HAP-1 (cell line): ENCODE measurements at regions not wholly inside any gene's neighbourhood (a gene's known extent, or its start where the extent isn't known, plus 50 kb on each side); places are given as distances from the start of the nearest gene placed in this dataset.
"Not testable (repeated sequence)": the region's sequence is repeated elsewhere in the genome, so short reads cannot be mapped to it uniquely, and the experiment has no call there.

ENCODE experiments used
- DNase-seq, 2 experiments: peaks; one replicate each; pipeline ENCODE4 v3.0.0-alpha.2; 2016 to 2020; ENCODE audit warnings: low spot score in 2 of 2
- H3K27me3 ChIP-seq: fragments of 250-450 bp; sonication (Bioruptor Pico); 2 replicates; pipeline ENCODE4 v1.5.1; 2020; ENCODE audit warnings: low read depth, mild to moderate bottlenecking, moderate library complexity
- H3K36me3 ChIP-seq: fragments of 250-450 bp; sonication (Bioruptor Pico); replicated peaks from 2 replicates; pipeline ENCODE4 v1.5.1; 2020; ENCODE audit warnings: mild to moderate bottlenecking
- H3K4me1 ChIP-seq: fragments of 250-450 bp; sonication (Bioruptor Pico); 2 replicates; pipeline ENCODE4 v1.5.1; 2020; ENCODE audit warnings: mild to moderate bottlenecking
- H3K4me3 ChIP-seq: fragments of 250-450 bp; sonication (Bioruptor Pico); 2 replicates; pipeline ENCODE4 v1.5.1; 2020; ENCODE audit warnings: mild to moderate bottlenecking, moderate library complexity
- H3K9me3 ChIP-seq: fragments of 250-450 bp; sonication (Bioruptor Pico); 2 replicates; pipeline ENCODE4 v1.5.1; 2020; ENCODE audit warnings: mild to moderate bottlenecking, moderate library complexity
- in situ Hi-C: fragments of 300-500 bp; cut with MboI; formaldehyde crosslinking; loops from 3 replicates; pipeline ENCODE4 v1.14.3; 2020; ENCODE audit warnings: low sequenced_read_pairs, inconsistent platforms, mixed read lengths

DNA sequence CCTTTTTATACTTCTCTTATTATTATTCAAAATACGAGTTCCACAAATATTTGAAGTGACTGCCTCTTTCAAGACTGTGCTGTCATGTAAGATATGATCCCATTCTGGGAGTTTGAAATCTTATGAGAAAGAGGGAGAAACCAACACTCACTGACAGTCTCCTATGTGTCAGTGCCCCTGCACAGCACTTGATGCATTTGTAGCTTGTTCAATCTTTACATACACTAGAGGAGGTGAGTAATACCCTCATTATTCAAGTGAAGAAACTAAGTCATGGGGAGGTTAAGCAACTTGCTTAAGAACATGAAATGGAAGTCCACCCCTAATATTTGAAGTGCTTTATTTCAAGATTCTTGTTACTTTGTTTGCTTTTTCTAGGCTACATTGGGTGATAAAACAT lies 459.5 kb upstream of the FANCL start:
- Histone ChIP-seq H3K36me3 (no peaks in the 10 kb centered on the region), H3K27me3 (peaks cover 5% of the 10 kb centered on the region), H3K4me1 (no peaks in the 10 kb centered on the region), H3K9me3 (no peaks in the 10 kb centered on the region), H3K4me3 (no peak overlapping the region)
- in situ Hi-C loops, result no loop called here
- DNase-seq, result no peak

- Histone ChIP-seq H3K4me1 (no peaks in the 10 kb centered on the region), H3K36me3 (no peaks in the 10 kb centered on the region), H3K9me3 (no peaks in the 10 kb centered on the region), H3K27me3 (peaks cover 5% of the 10 kb centered on the region; the same call in 1 of the 2 replicates), H3K4me3 (no peak overlapping the region)
- in situ Hi-C loops, result no loop called here
- DNase-seq, result no peak
Observed at GRCh38 chr2:58699411-58699810, 458.3 kb upstream of the FANCL start.

DNA sequence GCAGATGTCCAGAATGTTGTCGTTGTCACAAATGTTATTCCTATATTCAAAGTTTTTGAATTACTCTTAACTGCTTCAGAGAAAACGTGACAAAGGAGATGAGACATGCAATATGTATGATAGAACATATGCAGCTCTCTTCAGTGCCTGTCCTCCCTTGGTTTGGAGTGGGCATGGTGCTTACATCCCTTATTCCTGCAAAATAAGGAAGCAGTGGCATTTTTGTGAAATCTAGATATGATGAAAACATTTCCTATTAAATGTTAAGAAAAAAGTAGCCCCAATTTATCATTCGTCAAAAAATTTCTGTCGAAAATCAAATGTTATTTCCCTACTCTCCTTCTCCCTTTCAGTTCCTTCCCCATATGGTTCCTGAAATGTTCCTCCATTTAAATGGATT lies 457.5 kb upstream of the FANCL start:
- DNase-seq, result no peak
- in situ Hi-C loops, result no loop called here
- H3K27me3 ChIP-seq, result peaks cover under 1% of the 10 kb centered on the region; the same call in 1 of the 2 replicates
- no peaks in the 10 kb centered on the region for H3K36me3 ChIP-seq
- no peak overlapping the region for H3K4me3 ChIP-seq
- H3K9me3 ChIP-seq, result no peaks in the 10 kb centered on the region
- H3K4me1 ChIP-seq, result no peaks in the 10 kb centered on the region

- in situ Hi-C loops, H3K4me1 ChIP-seq, H3K4me3 ChIP-seq, DNase-seq, H3K36me3 ChIP-seq, H3K27me3 ChIP-seq, H3K9me3 ChIP-seq: not testable (repeated sequence)
Observed at GRCh38 chr2:58694114-58694513, 453.0 kb upstream of the FANCL start.

DNA sequence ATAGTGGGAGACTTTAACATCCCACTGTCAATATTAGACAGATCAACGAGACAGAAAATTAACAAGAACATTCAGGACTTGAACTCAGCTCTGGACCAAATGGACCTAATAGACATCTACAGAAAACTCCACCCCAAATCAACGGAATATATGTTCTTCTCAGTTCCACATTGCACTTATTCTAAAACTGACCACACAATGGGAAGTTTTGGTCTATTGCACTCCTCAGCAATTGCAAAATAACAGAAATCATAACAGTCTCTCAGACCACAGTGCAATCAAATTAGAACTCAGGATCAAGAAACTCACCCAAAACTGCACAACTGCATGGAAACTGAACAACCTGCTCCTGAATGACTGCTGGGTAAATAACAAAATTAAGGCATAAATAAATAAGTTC lies 449.9 kb upstream of the FANCL start:
- H3K4me1 ChIP-seq, H3K4me3 ChIP-seq, H3K36me3 ChIP-seq, in situ Hi-C loops, H3K9me3 ChIP-seq, DNase-seq, H3K27me3 ChIP-seq: not testable (repeated sequence)

DNA sequence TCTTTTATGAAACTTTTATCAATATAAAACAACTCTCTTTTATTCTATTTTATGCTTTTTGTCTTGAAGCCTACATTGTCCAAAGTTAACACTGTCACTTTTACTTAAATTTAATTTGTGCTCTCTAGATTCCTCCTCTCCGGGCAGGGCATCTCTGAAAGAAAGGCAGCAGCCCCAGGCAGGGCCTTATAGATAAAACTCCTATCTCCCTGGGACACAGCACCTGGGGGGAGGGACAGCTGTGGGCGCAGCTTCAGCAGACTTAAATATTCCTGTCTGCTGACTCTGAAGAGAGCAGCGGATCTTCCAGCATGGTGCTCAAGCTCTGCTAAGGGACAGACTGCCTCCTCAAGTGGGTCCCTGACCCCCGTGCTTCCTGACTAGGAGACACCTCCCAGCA lies 447.7 kb upstream of the FANCL start:
- no peak for DNase-seq
- in situ Hi-C loops, result no loop called here
- Histone ChIP-seq H3K4me1 (no peaks in the 10 kb centered on the region), H3K36me3 (no peaks in the 10 kb centered on the region), H3K9me3 (no peaks in the 10 kb centered on the region), H3K4me3 (no peak overlapping the region), H3K27me3 (no peaks in the 10 kb centered on the region)

GRCh38 chr2:58686776-58687175 lies 445.7 kb upstream of the FANCL start:
- Histone ChIP-seq H3K4me1 (no peaks in the 10 kb centered on the region), H3K27me3 (no peaks in the 10 kb centered on the region), H3K36me3 (no peaks in the 10 kb centered on the region), H3K4me3 (no peak overlapping the region), H3K9me3 (no peaks in the 10 kb centered on the region)
- in situ Hi-C loops, result no loop called here
- no peak for DNase-seq

GRCh38 chr2:58680755-58681310 lies 439.7 kb upstream of the FANCL start:
- H3K27me3 ChIP-seq, result no peaks in the 10 kb centered on the region
- no peaks in the 10 kb centered on the region for H3K4me1 ChIP-seq
- H3K4me3 ChIP-seq, result no peak overlapping the region
- no peaks in the 10 kb centered on the region for H3K36me3 ChIP-seq
- DNase-seq, result no peak
- in situ Hi-C loops, result no loop called here
- no peaks in the 10 kb centered on the region for H3K9me3 ChIP-seq

GRCh38 chr2:58677748-58678147 lies 436.6 kb upstream of the FANCL start:
- Histone ChIP-seq H3K9me3 (no peaks in the 10 kb centered on the region), H3K4me3 (no peak overlapping the region), H3K27me3 (no peaks in the 10 kb centered on the region), H3K36me3 (no peaks in the 10 kb centered on the region), H3K4me1 (no peaks in the 10 kb centered on the region)
- DNase-seq, result no peak
- in situ Hi-C loops, result no loop called here

GRCh38 chr2:58671675-58672074 lies 430.6 kb upstream of the FANCL start:
- H3K4me3 ChIP-seq, result no peak overlapping the region
- no peaks in the 10 kb centered on the region for H3K36me3 ChIP-seq
- 0 out of 2 replicates have a peak, but pooled peaks cover 2% of the 10 kb centered on the region for H3K27me3 ChIP-seq
- H3K4me1 ChIP-seq, result no peaks in the 10 kb centered on the region
- DNase-seq, result no peak
- in situ Hi-C loops, result no loop called here
- H3K9me3 ChIP-seq, result no peaks in the 10 kb centered on the region

- H3K4me1 ChIP-seq, result no peaks in the 10 kb centered on the region
- no peak for DNase-seq
- in situ Hi-C loops, result no loop called here
Observed at GRCh38 chr2:58669998-58670397, 428.9 kb upstream of the FANCL start.

DNA sequence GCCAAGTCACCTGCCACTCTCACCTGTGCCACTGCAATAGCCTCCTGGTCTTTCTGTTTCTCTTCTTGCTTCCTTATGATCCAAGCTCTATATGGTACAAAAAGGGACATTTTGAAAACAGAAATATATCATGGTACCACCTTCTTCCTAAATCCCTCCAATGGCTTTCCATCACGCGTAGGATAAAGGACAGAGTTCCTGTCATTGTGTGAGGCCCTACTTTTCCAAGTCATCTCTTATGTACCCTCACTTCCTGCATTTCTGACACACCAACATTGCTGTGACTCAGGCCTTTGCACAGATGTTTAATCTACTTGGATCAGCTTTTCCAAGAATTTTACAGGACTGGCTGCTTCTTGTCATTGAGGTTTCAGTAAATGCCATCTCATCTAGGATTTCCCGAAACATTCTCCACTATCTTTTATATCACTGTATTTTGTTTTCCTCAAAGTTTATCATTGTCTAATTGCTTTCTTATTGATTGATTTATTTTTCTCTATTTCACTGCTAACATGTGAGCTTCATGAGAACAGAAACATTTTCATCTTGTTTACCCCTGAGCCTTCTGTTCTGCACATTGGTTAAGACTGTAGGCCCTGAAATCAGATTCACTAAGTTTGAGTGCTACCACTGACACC lies 426.1 kb upstream of the FANCL start:
- in situ Hi-C loops, result no loop called here
- no peaks in the 10 kb centered on the region for H3K9me3 ChIP-seq
- H3K4me1 ChIP-seq, result no peaks in the 10 kb centered on the region
- no peak overlapping the region for H3K4me3 ChIP-seq
- no peak for DNase-seq
- no peaks in the 10 kb centered on the region for H3K36me3 ChIP-seq
- 0 out of 2 replicates have a peak, but pooled peaks cover 2% of the 10 kb centered on the region for H3K27me3 ChIP-seq

More at GRCh38 chr2:58669998-58670397, 428.9 kb upstream of the FANCL start:
- no peaks in the 10 kb centered on the region for H3K9me3 ChIP-seq
- no peaks in the 10 kb centered on the region for H3K36me3 ChIP-seq
- no peak overlapping the region for H3K4me3 ChIP-seq
- 0 out of 2 replicates have a peak, but pooled peaks cover 5% of the 10 kb centered on the region for H3K27me3 ChIP-seq

DNA sequence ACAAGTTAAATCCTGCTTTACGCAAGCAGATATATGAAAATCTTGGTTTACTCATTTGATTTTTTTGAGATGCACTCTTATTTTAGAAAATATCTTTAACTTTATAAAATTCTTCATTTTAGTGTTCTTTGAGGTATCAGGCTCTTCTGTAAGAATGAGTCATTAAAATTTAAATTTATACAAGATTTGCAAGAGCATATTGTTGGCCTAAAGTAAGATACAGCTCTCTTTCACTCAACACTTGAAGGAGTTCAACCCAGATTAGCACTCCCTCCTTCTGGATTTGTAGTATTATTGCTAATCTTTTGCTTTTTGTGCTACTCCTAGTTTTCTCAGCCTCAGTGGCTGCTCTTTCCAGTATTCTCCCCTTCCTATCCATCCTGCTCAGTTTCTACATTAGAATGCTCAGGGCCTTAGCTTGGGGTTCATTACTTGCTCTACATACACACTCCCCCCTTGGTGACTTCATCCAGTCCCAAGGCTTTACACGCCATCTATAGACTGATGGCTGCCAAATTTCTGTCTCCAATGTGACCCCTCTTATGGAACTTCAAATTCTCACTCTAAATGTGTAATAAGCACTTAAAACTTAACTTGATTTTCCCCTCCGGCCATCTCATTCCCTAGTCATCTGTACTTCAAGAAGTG lies 425.3 kb upstream of the FANCL start:
- no peaks in the 10 kb centered on the region for H3K4me1 ChIP-seq
- in situ Hi-C loops, result no loop called here
- no peak overlapping the region for H3K4me3 ChIP-seq
- 0 out of 2 replicates have a peak, but pooled peaks cover 2% of the 10 kb centered on the region for H3K27me3 ChIP-seq
- H3K36me3 ChIP-seq, result no peaks in the 10 kb centered on the region
- no peaks in the 10 kb centered on the region for H3K9me3 ChIP-seq
- DNase-seq, result no peak

- in situ Hi-C loops, result no loop called here
- 0 out of 2 replicates have a peak, but pooled peaks cover 2% of the 10 kb centered on the region for H3K27me3 ChIP-seq
- no peaks in the 10 kb centered on the region for H3K4me1 ChIP-seq
- DNase-seq, result no peak
- H3K9me3 ChIP-seq, result no peaks in the 10 kb centered on the region
- H3K4me3 ChIP-seq, result no peak overlapping the region
- H3K36me3 ChIP-seq, result no peaks in the 10 kb centered on the region
Observed at GRCh38 chr2:58665154-58665553, 424.0 kb upstream of the FANCL start.
